Heart left ventricle (tissue), 13 donors: ENCODE measurements at regions not wholly inside any gene's neighbourhood (a gene's known extent, or its start where the extent isn't known, plus 50 kb on each side); places are given as distances from the start of the nearest gene placed in this dataset.
"Not testable (repeated sequence)": the region's sequence is repeated elsewhere in the genome, so short reads cannot be mapped to it uniquely, and the experiment has no call there.

ENCODE experiments used
- POLR2A ChIP-seq, 2 donors: fragments of 450-650 bp; IDR thresholded peaks; one replicate each; pipeline ENCODE4 v1.6.1; 2017; ENCODE audit warnings: antibody characterized with exemption in 2 of 2, mild to moderate bottlenecking in 2 of 2, moderate library complexity in 2 of 2
- TF ChIP-seq, protein P1 (sequence below), 12 donors: fragments of 200-600 bp; sonication (generic) in 4 of 12; IDR thresholded peaks; one replicate each; pipeline versions ENCODE4 v1.5.0 to v1.8.0; 2018 to 2022; ENCODE audit warnings: antibody characterized with exemption in 12 of 12, mild to moderate bottlenecking in 5 of 12
- donor health status: ischemic (EF 13 %, LVEDD 7.1; RV severe dilation, severe dysfunction).
- donor health status: DM: no; HTN: yes; CAD: no.
- donor health status: DM: no; HTN: no; CAD: no.
- donor health status: ischemic (EF 25% LVEDD 6.9; RV normal size, moderate dysfunction).
- donor health status: ischemic (EF 25% LVEDD 5.7; RV mildly dilated, moderate dysfunction).
- donor health status: ischemic (EF 35%, LVEDD 5.7; RV mildly dilated, moderate dysfunction).
- donor health status: nonischemic (EF 11% LVEDD 7.7; RV severe dilation, severe dysfunction).
- donor health status: DM: yes; HTN: yes; CAD: no.
- donor health status: PGD.
- donor health status: ischemic (EF 29% LVEDD 5.4; RV normal size, mild dysfunction).
- donor health status: nonischemic (EF 23%, LVEDD 6.1; RV moderate dilation, normal function).

DNA sequence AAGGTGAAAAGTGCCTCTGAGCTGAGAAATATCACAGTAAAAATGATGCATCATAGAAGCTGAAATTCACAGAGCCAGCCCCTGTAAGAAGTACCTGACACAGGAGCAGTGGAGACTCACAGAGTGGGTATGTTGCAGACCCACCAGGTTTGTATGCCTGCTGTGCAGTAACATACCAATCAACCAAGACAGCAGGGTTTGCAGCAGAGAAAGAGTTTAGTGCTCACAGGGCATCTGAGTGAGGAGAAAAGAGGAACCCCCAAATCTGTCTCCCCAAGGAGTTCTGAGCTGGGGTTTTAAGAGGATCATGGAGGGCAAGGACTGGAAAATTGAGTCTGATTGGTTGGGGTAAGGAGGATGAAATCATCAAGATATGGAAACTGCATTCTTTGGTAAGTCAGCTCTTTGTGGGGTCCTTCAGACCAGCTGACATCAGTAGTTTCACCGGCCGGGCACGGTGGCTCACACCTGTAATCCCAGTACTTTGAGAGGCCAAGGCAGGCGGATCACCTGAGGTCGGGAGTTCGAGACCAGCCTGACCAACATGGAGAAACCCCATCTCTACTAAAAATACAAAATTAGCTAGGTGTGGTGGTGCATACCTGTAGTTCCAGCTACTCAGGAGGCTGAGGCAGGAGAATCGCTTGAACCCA, 83.5 kb upstream of the MRI1 start:
- TF ChIP-seq, protein P1, sequence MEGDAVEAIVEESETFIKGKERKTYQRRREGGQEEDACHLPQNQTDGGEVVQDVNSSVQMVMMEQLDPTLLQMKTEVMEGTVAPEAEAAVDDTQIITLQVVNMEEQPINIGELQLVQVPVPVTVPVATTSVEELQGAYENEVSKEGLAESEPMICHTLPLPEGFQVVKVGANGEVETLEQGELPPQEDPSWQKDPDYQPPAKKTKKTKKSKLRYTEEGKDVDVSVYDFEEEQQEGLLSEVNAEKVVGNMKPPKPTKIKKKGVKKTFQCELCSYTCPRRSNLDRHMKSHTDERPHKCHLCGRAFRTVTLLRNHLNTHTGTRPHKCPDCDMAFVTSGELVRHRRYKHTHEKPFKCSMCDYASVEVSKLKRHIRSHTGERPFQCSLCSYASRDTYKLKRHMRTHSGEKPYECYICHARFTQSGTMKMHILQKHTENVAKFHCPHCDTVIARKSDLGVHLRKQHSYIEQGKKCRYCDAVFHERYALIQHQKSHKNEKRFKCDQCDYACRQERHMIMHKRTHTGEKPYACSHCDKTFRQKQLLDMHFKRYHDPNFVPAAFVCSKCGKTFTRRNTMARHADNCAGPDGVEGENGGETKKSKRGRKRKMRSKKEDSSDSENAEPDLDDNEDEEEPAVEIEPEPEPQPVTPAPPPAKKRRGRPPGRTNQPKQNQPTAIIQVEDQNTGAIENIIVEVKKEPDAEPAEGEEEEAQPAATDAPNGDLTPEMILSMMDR (IDR thresholded peaks at IDR 0.05) = not testable (repeated sequence)
- TF ChIP-seq POLR2A (IDR thresholded peaks at IDR 0.05) = not testable (repeated sequence)
